Stimulated activated CD8-positive, alpha-beta memory T cell treated with anti-CD3 and anti-CD28 coated beads, Interleukin-15, amount 100 ng/mL, for 48 hours (primary cell): ENCODE measurements at regions not wholly inside any gene's neighbourhood (a gene's known extent, or its start where the extent isn't known, plus 50 kb on each side); places are given as distances from the start of the nearest gene placed in this dataset.
A peak's percentile ranks its signal among the peaks of the same experiment; 100 is the strongest.
"Not testable (repeated sequence)": the region's sequence is repeated elsewhere in the genome, so short reads cannot be mapped to it uniquely, and the experiment has no call there.

ENCODE experiments used
- DNase-seq, 2 donors: peaks; one replicate each; pipeline ENCODE4 v3.0.0-alpha.2; 2020; ENCODE audit warnings: low read depth in 2 of 2

DNA sequence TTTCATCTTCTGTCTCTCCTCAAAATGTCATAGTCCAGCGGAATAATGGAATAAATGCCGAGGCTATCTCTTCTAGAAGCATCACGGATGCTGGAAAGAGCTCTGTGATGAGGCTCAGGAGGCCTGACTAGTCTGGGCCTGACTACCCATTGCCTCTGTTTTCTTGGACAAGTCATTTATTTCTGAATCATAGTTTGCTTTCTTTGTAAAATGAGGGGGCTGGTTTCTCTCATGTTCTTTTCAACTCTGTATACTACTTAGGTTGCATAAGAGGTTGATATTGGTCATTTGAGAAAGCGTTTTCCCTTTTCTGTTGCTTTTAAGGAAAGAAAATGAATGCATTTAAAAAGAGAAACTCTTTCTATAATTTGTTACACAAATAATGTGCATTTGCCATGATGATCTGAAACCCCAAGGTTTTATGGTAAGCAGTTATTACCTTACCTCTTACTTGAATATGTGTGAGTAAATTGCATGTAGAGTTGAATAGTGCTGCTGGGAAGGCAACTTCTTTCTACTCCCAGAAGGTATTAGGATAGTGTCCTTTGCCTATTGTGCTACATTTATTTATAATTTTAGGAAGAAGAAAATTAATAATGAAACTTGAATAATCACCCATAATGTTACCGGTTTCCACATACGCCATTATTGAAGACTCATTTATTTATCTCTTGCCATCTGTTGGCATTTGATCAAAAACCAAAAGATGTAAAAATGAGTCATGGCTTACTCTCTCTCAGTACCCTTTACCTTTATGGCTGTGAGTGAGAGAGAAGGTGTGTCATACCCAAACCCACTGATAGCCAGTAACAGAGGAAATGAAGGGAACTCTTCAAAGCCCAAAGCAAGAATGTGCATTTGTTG lies 179.1 kb downstream of the FASLG start:
- no peak for DNase-seq

DNA sequence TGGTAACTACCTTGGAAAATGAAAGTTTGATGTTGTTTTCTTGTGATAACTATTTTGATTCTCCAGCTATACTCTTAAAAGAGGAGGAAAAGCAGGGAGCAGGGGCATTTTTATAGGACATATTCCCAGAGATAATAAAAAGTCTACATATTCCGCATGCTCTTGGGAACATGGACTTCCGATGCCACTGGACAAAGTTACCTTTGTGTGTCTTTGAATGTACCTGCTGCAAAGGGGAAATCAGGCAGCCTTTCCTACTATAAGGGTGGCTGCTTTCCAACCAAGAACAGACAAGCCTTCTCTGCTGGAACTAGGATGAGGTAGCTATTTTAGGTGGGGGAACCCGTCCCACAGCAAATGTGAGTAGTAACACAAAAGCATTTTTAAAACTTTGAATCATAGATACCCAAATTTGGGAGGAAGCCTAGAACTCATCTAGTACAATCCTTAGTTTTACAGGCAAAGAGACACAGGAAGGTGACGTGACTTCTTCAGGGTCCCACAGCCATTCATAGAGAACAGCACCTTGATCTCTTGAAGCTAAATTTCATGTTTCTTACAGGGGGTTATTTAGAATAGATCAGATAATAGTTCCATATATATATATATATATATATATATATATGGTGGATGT lies 179.9 kb downstream of the FASLG start:
- DNase-seq: no peak

DNA sequence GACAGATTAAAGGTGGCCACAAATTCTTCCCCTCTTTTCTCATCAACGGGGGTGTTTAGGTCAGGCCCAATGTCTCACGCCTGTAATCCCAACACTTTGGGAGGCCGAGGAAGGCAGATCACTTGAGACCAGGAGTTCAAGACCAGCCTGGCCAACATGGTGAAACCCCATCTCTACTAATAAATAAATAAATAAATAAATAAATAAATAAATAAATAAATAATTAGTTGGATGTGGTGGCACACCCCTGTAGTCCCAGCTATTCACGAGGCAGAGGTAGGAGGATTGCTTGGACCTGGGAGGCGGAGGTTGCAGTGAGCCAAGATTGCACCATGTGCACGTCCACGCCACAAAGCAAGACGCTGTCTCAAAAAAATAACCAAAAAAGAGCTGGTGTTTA lies 180.7 kb downstream of the FASLG start:
- not testable (repeated sequence) for DNase-seq

DNA sequence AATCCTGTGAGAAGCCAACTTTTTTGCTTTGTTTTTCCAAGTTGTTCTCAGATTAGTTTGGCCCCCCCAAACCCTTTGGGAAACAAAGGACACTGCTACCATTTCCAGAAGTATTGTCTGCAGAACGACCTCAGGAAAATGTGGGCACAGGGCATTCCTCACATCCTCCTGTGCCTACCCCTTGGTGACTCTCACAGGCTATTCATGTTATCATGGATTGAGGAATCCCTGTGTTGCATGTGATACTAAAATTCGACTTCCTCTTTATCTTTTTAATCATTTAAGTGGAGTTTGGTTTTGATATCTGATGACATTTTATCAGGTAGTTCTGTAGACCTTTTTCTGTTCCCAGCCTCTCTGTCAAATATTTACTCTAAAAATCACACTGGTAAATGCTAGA lies 184.5 kb downstream of the FASLG start:
- DNase-seq: no peak

DNA sequence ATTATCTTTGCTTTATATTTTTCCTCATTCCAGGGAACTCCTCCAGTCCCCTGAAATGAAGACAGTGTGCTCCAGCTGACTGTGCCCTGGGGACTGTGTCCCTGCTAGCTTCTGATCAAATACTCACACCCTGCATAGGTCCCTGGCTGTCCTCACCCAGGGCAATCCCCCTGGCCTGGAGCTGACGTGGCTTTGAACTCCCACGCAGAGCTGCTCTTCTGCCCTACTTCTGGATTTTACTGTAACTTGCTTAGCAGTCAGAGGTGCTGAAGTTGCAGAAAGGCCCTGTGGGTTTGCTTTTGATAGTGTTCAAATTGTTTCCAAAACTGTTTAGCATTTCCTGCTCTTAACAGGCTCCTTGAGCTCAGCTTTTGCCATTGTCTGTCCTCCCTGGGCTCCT lies 186.5 kb downstream of the FASLG start:
- peak; percentile 67 to 73 for DNase-seq

DNA sequence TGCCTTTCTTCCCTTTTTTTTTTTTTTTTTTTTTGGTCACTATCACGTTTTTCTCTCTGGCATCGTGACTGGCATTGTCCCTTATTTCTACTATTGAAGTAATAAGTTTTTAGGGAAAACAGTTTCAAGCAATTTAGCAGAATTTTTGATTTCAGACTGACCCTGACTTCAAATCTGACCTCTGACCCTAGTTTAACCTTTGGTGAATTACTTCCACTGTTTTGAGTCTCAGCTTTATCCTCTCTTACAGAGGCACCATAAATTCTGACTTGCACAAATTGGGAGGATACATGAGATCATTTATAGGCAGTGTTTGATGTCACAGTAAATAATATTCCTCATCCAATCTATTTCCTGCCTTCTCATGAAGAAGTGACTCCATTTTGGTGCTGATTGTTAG lies 187.0 kb downstream of the FASLG start:
- no peak for DNase-seq

DNA sequence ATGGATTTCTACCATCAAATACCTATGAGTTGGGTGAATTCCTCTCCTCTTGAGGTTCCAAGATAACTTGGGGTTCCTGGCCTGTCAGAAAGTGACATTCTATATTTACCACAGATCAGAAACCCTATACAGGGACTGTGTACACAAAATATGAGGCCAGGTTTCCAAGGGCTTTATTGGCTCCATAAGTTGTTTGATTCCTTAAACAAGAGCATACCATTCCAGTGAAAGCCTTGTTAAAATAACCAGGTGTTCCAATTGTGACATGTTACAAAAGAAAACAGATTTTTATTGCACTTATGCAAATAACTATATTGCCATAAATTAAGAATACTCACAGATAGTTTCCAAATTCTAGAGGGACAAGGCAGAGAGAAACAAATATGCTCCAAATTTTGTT lies 188.9 kb downstream of the FASLG start:
- DNase-seq: not testable (repeated sequence)

DNA sequence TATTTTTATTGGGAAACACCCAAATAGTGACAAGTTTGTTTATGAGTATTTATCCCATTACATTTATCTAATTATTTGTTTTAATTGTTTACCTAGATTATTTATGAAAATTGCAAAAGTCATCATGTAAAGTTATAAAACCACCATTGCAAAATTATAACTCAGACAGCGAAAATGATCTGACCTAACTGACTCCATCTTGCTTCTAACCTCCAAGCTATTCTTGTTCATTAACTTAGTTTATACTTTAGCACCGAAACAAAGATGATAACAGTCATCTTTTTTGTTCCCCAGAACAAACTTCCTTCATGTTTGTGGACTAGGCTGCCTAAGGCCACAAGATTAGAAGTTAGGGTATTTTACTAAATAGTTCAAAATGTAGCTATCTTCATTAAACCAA lies 190.8 kb downstream of the FASLG start:
- no peak for DNase-seq

DNA sequence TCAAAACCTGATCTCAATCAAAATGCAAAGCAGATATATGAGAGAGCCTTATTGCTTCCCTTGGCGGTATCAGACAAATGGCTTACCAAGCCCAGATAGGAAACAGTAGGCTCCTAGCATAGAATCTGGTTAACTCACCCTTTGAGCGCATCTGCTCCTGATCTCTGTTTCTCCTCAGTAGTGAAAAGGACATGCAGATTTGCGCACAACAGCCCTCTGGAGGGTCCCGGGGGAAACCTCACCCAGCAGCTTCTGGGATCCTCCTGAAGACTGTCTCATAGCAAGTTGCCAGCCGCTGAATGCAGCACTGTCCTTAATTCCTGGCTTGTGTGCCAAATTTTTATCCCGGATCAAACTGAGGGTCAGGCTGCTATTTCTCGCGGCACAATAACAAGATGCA lies 192.2 kb downstream of the FASLG start:
- no peak for DNase-seq

DNA sequence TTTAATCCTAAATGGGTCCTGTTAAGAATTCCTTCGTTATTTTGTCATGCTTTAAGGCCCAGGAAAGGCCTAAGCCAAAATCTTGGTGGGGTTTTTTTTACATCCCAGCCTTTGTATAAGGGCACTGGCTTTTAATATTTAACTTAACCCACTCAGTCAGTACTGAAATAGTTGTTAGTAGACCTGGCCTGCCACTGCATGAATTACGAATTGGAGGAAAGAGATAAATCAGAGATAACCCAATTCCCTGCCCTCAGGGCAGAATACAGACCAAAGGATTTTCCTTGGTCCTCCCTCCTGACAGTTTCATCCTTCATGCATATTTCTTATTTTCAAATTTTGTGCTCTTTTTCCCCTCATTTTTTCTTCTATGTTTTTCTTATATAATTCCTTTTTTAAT lies 193.0 kb downstream of the FASLG start:
- DNase-seq: no peak

DNA sequence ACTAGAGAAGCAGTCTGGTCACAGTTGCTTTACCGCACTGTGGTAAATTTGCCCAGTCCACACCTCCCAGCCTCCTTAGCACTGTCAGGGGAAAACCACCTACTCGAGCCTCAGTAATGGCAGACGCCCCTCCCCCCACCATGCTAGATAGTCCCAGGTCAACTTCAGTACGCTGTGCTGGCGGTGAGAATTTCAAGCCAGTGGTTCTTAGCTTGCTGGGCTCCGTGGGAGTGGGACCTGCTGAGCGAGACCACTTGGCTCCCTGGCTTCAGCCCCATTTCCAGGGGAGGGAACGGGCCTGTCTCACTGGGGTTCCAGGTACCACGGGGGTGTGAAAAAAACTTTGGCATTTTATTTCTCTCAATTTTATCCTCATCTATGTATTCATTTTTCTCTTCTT lies 194.8 kb downstream of the TNFSF18 start:
- DNase-seq: not testable (repeated sequence)

DNA sequence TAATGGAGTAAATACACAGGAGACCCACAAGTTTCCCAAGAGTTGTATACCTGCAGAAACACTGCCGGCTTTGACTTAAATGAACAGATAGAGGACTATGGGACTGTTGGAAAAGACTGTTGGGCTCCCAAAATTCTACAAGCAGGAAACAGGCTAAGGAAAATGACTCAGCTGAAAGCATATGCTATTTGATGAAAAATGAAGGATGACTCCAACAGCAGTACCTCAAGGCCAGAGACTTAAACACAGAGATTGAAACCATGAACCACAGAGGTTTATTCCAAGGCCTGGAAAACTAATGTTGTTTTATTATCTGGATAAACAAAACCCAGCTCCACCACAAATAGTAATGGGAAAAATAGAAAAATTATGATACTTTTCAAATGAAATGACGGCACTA lies 187.7 kb downstream of the TNFSF18 start:
- DNase-seq: no peak

DNA sequence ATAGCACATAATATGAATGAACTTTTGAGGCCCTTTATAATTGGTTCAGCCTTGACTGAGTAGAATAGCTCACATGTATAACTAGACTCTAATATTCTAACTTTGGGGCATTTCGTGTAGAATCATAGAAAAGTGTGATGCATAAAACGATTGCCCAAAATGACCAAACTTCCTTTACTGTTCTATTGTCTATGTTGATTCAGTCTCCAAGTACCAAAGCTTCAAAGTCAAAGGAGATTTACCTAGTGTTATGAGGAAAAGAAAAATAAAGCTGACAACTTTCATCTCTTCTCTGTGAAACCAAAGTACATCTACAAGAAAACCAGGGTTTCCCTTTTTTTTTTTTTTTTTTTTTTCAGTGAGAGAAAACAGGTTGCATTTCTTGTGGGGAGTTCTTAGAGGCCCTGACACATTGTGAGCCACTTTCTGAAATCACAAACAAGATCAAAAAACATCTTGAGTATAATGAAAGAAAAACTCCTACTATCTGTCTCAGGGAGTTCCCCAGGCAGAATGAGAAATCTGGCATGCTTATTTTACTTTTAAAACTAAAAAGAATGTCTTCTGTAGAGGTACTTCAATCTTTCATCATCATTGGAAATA lies 183.4 kb downstream of the TNFSF18 start:
- no peak for DNase-seq

DNA sequence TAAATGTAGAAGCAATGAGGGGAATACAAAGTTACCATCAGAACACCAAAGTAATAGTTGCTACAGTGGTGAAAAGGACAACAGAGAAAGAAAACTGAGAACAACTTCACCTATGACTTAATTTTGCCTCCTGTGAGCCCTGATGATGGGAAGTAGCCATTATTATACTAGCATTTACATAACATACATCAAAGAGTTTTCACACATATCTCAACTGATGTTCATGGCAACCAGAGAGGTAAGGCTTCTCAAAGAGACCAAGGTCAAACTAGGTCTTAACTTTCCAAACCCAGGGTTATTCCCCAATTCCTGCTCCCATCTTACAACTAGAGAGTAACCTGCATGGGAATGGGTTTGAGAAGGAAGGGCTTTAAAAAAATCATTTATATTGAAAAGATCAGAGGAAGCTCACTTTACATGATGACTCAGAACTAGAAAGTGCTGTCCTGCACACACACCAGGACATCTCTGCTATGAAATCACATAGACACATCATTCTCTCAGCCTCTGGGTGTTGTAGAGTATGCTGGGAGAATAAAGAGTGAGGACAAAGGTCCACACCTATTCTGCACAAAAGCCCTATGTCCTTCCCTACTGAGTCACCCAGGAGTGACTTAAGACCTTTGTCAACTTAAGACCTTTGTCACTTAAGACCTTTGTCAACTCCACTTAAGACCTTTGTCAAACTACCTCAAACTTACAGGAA lies 179.7 kb downstream of the TNFSF18 start:
- DNase-seq: no peak

DNA sequence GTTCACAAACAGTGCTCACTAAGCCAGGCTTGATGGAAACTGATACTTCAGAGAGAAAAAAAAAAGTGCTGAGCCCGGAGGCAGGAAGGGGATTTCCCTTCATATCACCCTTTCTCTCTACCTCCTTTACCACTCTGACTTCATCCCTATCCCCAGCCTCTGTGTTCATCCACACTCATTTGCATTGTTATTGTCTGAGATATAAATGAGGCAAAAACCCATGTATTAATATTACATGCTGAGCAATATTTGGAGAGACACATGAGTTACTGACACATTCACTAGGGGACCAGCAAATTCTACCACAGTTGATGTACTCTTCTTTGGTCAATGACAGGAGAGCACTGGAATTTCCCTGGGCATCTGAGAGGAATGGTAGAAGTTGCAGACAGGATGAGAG lies 175.8 kb downstream of the TNFSF18 start:
- no peak for DNase-seq

DNA sequence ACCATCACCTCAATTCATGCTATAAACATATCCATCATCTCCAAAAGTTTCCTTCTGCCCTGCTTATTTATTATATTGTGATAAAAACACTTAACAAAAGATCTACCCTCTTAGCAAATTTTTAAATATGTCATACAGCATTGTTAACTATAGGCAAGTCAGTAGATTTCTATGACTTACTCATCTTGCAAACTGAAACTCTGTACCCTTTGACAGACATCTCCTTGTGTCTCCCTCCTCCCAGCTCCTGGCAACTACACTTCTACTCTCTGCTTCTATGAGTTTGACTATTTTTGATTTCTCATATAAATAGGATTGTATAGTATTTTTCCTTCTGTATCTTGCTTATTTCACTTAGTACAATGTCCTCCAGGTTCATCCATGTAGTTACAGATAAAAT lies 174.8 kb downstream of the TNFSF18 start:
- no peak for DNase-seq

DNA sequence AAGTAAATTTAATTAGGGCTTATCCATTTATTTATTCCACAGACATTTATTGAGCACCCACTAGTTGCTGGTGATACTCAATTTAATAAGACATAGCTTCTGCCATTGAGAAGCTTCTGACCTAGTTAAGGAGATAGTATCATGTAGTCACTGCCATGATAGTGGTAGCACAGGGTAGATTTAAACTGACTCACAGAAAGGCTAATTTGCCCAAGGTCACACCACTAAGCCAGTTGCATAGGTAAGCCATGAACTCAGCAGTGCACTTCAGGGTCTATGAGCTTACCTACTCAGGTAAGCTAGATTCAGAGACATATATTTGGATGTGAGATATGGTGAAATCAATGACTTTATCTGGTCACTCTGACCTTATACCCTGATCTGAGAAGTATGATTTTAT lies 168.4 kb downstream of the TNFSF18 start:
- no peak for DNase-seq

DNA sequence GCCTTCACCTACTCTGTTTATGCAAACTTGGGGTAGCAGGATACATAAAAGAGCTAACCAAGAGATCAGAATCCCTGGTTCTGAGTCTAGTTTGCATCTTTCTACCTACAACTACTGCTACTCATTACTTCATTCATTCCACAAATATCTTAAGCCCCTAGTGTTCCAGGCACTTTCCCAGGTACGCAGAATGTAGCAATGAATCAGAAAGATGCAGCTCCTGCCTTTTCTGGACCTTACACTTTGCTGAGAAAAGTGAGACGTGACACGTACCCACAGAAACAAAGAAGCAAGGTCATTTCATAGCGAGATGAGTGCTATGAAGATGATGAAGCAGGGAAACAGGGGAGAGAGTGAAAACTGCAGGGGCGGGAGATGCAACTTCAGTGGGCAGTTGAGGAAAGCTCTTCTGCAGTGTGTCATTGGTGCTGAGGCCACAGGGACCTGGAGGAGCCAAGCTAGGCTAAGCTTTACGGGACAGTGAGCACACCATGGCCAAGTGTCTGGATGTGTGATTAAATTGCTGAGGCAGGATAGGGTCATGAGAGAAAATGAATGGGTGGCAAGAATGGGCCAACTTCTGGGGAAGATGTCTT lies 167.9 kb downstream of the TNFSF18 start:
- DNase-seq: peak in 1 of 2 donors; percentile 25

DNA sequence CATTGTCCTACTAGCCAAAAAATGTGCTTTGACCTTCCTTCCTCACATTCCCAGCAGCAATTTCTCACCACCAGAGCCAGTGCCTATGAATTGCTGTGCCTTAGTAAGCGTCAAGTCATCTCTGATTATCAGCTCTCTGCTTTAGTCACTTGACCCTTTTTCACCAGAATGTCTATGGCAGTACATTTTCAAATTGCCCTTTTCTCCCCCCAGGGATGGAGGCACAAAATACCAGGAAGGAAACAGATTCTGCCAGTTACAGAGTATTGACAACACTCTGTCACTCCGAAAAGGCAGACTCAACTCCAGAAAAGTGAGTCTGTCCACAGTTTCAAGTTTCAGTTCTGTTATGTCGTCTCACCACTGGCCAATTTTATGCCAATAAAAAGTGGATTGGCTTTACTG lies 167.4 kb downstream of the TNFSF18 start:
- DNase-seq: no peak

DNA sequence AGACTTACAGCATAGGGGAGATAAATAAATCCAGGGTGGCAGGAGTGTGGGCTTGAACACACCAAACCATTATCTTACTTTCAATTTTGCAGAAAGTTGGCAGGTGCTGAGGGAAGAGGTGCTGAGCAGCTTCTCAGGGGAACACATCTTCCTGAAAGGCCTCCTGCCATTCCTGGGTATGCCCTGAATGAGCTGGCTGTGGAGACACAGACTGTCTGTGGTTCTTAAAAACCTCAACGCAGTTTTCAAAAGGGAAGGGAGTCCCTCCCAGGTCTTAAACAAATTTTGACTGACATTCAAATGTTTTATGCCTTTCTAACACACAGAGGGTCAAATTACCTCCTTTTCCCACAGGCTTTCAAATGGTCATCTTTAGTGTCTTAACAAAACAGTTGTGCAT lies 166.9 kb downstream of the TNFSF18 start:
- DNase-seq: no peak

DNA sequence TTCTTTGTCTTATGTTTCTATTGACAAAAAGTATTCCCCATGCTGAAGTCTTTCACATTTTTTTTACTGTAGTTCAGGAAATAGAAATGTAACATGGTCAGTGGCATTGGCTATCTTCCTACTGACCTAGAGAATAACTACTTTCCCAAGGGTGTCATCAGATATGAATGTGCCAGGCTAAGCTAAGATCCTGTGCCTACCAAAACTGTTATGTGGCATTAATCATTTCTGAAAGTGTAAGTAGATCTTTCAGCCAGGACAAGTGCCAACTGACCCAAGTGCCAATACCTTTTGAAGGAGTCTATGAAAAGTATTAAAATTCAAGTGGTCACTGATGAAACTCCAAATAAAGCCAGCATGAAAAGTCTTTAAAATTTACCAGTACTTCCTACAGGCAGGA lies 165.3 kb downstream of the TNFSF18 start:
- DNase-seq: no peak

DNA sequence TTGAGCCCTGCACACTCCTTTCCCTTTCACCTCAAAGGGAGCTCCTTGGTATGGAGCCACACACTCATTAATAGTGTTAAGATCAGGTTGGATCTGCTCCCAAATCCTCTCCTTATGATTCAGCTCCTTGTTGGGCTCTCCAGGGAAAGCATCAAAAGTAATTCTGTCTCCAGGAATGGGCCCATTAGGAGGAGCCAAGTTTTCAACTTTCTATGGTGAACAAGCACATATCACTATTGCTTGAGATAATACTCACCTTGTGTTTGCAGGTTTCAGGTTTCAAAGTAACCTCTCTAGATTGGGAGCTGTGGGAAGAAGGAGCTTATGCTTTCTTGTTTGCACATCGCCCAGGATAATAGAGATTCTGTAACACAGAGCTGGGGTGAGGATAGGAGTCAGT lies 164.8 kb downstream of the TNFSF18 start:
- DNase-seq: no peak
